GM18867 (cell line): ENCODE measurements at regions not wholly inside any gene's neighbourhood (a gene's known extent, or its start where the extent isn't known, plus 50 kb on each side); places are given as distances from the start of the nearest gene placed in this dataset.

ENCODE experiments used
- ATAC-seq: cut with Tn5 transposase; IDR thresholded peaks from one replicate; pipeline ENCODE4 v1.9.1; 2021; ENCODE audit warnings: mild to moderate bottlenecking, moderate library complexity; ENCODE audit not compliant: unreplicated experiment

DNA sequence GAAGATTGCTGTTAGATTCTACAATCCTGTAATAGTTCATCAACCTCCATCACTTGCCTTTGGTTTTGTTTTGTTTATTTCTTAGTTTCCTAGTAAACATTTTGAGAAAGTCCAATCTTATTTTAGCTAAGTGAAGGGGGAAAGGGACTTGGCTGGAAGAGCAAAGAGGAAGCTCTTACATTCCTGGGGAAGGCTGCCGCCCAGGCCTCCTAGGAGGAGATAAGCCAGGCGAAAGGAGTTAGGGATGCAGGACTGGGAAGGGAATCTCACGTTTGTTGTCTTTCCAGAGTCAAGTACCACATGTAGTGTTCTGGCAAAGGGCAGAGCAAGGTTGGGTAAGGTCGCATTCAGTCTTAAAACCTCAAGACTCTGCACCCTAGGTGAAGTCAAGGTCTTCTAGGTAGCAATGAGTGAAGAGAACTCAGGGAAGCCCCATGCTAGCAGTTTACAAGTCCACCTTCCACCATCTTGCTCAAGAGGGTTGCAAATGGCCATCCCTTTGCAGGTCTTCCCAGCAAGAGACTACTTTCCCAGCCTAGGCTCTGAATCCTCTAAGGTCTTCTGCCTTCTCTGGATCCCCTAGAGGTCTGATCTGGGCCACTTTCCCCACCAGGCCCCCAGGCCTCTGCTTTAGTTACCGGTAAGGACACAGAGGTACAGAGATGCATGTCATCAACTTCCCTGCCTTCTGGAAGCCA lies 320.7 kb downstream of the CYP26B1 start:
- ATAC-seq = no peak

DNA sequence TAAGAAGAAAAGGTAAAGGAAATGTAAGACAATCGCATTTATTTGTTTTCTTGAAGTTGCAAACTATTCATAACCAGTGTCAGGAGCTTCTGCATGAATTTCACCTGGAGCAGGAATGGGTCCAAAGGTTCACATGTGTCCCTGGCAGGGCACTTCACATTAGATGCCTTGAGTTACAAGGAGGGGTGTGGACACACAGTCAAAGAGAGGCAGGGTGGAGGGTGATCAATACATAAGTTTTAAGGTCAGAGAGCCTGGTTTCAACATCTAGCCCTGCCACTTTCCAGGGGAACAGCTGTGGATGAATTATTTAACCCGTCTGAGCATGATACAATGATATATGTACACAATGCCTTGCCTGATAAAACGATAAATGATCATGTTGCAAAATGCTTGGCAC lies 321.4 kb downstream of the CYP26B1 start:
- no peak for ATAC-seq

DNA sequence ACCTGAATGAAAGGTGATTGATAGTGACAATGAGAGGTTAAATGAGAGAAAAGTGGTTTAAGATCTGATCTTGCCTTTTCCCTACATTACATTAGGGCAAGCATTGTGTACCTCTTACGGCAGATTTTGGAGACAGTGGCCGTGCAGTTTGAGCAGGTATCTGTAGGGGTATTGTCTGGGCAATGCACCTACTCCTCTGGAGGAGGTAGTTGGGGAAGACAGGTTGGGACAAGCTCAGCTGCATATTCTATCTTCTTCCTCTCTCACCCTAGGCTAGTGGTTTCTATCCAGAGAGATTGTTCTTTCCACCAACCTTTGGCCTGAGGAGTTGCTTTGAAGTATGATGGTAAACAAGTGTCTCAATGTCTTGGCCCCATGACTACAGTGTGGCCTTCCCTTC lies 323.2 kb downstream of the CYP26B1 start:
- ATAC-seq = no peak

DNA sequence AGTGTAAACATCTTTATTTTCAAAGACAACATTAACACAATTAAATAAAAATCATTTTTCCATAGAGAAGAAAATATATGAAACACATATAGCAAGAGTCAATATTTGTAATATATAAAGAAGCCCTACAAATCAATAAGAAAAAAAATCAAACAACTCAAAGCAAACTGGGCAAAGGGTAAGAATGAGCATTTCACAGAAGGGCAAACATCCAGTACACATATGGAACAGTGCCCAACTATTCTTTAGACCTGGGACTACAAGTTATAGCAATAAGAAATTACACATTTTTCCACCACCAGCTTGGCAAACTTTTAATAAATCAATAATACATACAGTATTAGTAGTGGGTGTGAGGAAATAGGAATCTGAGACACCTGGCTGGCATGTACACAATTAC lies 324.1 kb downstream of the CYP26B1 start:
- no peak for ATAC-seq

DNA sequence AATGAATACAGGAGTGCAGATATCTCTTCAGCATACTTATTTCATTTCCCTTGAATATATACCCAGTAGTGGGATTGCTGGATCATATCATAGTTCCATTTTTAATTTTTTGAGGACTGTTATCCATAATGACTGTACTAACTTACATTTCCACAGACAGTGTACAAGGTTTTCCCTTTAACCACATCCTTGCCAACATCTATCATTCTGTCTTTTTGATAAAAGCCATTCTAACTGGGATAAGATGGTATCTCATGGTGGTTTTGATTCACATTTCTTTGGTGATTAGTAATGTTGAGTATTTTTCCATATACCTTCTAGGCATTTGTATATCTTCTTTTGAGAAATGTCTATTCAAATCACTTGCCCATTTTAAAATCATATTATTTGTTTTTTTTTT lies 325.2 kb downstream of the CYP26B1 start:
- no peak for ATAC-seq

DNA sequence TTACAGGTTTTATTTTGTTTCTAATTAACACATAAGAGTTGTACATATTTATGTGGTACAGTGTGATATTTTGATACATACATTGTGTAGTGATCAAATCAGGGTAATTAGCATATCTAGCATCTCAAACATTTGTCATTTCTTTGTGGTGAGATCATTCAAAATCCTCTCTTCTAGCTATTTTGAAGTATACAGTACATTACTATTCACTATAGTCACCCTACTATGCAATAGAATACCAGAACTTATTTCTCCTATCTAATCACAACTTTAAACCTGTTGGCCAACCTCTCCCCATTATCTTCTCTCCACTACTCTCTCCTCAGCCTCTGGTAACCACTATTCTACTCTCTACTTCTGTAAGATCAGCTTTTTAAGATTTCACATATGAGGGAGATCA lies 325.8 kb downstream of the CYP26B1 start:
- ATAC-seq = no peak

DNA sequence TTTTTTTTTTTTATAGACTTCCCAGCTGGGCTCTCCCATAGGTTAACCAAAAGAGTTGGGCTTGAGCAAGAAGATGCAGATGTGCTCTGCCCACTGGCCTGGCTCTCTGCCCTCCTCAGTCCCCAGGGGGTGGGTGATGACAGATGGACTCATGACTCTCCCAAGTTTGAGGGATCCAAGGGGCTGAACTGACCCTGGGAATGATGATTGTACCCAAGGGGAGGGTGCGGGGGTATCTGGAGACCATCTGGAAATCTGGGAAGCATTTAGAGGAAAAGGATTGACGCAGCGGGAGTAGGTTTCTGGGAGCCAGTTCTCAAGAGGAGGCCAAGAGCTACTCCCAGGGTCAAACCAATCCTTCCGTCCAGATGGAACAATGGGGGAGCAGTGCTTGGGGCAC lies 330.8 kb downstream of the CYP26B1 start:
- no peak for ATAC-seq

DNA sequence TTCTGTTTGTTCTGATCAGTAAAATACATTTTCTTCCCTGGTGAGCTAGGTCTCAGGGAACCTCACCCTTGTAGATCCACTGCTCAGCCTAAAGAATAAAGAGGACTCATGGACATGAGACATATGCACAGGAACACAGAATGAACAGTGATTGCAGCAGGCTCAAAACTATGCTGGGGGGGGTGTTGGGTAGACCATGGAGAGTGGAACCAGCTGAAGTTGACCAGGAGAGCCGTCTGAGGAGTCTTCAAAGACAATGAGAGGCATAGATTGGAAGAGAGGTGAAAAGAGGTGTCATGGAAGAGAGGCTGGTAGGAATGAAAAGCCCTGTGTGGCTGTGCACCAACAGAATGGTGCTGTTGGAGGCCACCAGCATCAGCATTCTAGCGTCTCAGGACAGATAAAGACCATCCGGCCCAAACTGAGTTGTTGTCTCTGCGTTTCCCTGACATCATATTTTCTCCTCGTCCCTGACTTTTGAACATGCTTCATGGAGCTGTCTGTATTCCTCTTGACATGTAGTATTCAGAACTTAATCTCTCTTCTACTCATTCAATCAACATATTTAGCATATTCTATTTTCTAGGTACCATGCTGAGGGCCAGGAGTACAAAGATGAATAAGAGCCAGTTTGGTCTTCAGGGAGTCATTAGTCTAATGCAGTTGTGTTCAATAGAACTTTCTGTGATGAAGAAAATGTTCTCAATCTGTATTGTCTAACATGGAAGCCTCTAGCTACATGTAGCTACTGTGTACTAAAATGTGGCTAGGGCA lies 331.8 kb downstream of the CYP26B1 start:
- no peak for ATAC-seq

DNA sequence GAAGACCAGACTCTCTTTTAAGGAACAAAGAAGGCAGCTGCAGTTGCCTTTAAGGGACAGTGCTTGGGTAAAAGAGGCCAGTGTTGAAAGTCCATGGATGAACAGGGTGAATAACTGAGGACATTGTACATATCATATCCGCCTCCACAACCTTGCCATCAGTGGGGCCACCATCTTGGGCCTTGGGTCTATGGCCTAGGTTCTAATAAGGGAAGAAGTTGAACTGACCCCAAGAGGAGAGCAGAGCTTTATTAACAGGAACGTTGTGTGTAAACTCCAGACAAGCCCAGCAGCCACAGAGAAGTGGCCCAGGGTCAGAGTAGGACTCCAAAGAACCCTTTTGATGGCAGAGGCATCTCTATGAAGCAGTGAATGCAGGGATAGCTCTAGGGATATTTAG lies 332.8 kb downstream of the CYP26B1 start:
- ATAC-seq = no peak

DNA sequence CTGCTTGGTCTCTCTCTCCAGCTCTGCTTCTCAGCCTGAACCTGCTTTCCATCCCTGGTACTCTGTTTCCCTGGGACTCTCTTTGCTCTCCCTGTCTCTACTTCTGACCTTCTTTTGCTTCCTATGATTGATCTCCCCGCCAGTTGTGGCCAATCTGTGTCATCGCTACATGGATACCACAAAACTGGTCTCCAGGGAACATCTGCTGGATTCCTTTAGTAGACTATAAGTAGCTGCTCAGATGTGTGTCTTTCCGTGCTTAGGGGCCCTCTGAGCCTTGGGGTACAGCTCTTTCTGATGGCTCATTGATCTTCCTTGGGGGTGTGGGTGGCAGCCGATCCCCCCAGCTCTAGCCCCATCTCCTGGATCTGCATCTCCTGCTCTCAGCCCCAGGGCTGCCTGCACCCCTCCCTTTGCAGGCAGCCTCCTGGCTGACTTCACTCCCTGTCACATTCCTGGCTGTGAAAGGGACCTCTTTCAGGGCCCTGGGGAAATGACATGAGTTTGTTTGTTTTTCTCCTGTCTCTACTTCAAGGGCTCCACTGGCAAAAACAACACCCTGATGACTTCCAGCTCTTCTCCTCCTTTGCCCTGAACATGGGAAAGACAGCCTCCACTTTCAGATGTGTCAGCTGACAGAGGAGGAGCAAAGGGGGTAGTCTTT lies 333.7 kb downstream of the CYP26B1 start:
- no peak for ATAC-seq

DNA sequence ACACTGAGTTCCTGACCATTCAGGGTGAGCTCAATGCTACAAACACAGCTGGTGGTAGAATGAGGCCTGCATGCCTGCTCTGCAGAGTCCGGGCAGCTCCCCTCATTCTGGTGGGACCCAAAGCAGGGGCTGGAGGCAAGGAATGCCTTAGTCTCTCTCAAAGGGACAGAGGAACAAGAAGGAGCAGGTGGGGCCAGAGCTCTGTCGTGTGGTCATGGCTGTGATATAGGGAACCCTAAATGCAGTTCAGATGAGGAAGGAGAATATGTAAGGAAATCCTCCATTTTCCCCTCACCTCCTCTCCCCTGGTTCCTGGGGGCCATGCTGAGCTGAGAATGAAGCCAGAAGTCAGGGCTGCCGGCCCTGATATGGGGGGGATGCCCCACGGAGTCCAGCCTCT lies 334.3 kb downstream of the CYP26B1 start:
- ATAC-seq = no peak

DNA sequence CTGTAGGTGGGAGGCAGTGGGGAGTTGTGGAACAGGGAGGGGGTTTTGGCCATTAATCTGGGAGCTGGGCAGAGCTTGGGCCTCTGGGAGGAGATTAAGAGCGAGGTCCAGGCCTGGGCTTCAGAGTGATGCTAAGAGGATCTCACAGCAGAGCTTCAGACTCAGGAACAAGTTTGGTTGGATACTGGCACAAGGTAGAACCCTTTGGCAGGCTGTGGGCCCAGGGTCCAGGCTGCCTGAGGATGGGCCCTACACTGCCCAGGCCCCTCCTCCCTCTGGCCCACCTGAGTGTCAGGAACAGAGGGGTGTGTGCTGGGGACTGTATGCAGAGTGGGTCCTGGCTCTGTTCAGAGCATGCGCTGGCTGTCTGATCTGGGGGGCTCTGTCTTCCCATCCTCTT lies 334.9 kb downstream of the CYP26B1 start:
- ATAC-seq = no peak

DNA sequence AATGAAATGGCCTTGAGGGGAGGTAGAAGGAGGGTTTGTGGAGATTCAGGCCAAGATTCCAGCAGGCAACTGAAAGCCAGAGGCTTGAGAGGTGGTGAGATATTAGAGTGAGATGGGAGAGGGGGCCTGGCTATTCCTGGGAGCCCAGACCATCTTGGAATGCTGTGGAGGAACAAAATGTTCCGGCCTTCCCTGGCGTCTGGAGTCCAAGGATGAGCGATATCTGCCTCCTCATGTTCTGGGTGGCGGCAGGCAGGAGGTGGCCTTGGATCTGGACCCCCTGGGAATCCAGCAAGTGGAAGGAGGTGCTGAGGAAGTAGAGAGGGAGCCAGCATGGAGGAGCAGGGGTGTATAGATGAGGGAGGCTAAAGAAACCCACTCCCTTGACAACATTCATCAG lies 335.9 kb downstream of the CYP26B1 start:
- ATAC-seq = no peak

DNA sequence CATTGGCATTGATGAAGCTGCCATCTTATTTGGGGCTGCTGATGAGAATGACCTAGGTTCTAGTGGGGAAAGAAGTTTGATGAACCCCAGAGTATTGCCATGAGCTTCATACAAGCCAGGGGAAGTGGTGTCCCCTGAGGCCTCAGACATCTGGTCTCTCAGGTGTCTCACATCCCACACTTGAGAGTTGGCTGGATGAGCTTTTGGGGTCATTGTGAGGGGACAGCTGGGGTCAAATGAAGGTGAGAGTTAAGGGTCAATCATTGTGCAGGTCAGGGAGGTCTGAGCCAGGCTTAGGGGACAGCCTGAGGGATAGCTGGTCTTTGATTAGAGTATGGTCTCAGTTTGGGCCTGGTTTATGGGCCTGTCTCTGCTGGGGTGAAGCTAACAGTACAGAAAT lies 336.5 kb downstream of the CYP26B1 start:
- ATAC-seq = no peak

DNA sequence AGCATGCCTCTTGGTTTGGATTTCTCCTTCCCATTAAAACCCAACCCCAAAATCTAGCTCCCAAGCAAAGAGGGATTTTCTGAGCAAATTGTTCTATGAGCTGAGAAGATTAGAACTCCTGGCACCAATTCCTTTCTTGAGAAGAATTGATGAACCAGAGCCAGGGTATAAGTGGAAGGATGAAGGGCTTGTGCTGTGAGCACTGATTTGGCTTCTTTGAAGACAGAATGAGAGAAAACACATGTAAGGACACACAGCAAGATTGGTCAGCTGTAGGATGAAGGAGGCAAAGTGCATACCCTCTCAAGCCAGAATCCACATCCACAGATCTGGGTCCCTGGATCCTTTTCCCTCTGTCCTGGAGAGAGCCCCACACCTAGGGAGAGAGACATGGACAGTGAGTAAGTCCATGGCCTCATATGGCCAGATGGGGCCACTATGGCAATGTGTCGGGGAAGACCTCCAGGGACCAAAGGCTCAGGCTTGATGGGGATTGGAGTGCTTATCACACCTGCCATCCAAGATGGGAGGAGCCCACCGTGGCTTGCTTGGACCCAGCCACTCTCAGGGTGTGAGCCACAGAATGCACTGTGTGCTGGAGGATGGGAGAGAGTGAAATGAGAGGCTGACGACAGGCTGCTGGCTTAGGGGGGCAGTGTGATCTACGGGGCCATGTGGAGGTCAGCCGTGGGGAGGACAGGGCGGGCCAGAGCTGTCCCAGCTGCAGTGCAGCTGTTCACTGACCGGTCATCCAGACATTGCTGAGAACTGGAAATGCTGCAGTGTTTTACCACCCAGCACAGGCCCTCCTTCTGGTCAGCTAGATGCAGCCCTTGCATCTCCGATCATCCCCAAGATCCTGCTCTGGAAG lies 339.8 kb downstream of the CYP26B1 start:
- ATAC-seq = no peak

DNA sequence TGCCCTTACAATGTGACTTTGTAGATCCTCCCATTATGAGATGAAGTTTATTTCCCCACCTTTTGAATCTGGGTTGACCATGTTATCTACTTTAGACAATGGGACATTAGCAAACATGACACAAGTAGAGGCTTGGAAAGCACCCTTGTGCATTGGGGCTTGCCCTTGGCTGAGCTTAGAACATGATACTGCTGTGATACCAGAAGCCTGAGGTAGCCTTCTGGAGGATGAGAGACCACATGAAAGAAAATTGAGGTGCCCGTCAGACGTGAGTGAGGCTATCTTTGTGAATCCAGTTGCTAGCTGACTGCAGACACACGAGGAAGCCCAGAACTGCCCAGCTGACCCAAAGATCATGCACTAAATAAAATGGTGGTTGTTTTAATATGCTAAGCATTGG lies 341.2 kb downstream of the CYP26B1 start:
- ATAC-seq = no peak

DNA sequence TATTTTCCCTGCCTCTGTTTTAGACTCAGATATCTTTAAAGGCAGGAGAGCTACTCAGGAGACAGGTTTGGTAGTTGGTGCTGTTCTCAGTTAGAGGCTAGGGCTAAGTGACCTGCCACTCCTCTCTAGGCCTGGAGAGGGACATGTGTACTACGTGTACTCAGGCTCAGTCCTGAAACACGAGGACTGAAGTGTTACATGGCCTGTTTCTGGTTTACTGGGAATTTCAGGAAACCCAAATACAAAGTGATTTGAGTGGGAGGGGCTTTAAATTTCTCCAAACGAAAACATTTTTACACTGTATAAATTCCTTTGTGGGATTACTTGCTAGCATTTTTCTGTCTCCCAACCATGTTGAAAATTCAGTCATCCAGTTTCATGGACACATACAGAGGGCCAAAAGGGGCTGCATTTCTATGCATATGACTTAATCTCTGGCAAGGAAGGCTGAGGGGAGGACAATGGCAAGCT lies 343.3 kb downstream of the CYP26B1 start:
- ATAC-seq = no peak

DNA sequence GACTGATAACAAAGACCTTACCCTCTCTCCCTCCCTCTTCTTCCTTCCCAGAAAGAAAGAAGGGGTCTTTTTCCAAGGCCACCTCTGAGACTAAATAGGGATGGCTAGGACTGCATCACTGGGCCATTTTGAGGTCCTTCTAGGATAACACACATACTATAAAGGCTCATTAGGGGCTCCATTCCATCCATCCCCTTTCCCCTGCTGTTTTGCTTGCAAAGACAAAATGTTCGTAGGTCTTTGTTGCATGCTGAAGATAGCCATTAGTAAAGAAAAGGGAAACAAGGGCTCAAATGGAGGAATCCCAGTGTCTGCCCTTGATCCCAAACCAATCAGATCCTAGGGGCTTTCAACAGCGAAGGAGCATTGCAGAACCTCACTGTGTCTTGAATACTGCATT lies 344.3 kb downstream of the CYP26B1 start:
- no peak for ATAC-seq

DNA sequence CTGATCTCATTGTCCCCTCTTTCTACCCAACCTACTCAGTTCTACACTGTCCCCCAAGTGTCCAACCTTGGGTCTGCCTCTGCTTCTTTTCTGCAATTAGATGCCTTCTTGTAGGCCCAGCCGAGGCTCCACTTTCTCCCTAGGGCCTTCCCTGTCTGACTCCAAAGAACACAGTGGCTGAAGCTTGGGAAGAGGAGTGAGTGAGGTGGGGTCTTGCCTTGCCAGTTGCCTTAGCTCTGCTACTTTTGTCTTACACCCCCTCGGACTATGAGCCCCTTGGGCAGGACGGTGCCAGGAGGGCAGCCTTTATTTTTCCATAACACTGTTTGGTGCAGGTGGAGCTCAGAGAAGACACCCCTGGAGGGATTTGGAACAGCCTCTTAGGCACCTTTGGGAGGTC lies 345.1 kb downstream of the CYP26B1 start:
- no peak for ATAC-seq

DNA sequence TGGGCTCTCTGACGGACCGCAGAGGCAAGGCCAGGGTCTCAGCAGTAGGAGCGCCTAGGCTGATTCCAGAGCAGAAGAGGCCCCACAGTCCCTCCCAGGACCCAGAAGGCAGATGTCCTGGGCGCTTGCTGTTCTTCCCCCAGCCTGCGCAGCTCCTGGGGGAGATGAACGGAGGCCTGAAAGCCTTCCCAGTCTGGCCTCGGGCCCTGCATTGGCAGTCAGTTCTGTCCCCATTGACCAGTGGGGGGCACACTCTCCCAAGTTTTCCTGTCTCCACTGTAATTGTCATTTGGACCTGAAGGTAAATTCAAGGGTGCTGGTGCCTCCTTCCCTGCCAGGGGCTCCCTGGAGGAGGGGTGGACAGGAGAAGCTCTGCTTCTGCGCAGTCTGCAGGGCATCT lies 345.7 kb downstream of the CYP26B1 start:
- no peak for ATAC-seq

DNA sequence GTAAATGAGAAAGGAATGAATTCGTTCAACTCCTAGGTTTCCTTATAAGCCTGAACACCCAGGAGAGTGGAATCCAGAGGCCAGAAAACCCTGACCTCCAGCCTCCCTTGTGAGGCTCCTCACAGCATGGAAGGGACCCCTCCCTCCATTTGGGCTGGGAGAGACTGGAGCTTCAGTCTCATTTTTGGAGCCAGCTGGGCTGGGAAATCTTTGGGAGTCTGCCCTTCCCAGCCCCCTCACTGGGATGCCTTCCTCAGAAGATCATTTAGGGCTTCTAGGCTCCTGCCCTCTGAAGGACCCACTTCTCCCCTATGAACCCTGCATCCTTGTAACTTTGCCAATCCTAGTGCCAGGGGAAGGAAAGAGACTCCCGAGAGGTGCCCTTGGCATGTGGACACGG lies 346.1 kb downstream of the CYP26B1 start:
- ATAC-seq = no peak
